D721Med (cell line): ENCODE measurements at regions not wholly inside any gene's neighbourhood (a gene's known extent, or its start where the extent isn't known, plus 50 kb on each side); places are given as distances from the start of the nearest gene placed in this dataset.
"Not testable (repeated sequence)": the region's sequence is repeated elsewhere in the genome, so short reads cannot be mapped to it uniquely, and the experiment has no call there.

ENCODE experiments used
- DNase-seq: peaks from one replicate; pipeline ENCODE4 v3.0.0; 2011; ENCODE audit warnings: low spot score; ENCODE audit not compliant: insufficient read length
- FAIRE-seq: peaks from 2 replicates; lab custom pipeline; 2011; peaks lifted over from hg19 to GRCh38; lab: Jason Lieb, UNC
- CTCF ChIP-seq: IDR thresholded peaks from 2 replicates; pipeline ENCODE4 v1.5.1; 2012; ENCODE audit warnings: mild to moderate bottlenecking, control low read depth; ENCODE audit not compliant: insufficient read depth; ENCODE audit errors: missing control alignments

DNA sequence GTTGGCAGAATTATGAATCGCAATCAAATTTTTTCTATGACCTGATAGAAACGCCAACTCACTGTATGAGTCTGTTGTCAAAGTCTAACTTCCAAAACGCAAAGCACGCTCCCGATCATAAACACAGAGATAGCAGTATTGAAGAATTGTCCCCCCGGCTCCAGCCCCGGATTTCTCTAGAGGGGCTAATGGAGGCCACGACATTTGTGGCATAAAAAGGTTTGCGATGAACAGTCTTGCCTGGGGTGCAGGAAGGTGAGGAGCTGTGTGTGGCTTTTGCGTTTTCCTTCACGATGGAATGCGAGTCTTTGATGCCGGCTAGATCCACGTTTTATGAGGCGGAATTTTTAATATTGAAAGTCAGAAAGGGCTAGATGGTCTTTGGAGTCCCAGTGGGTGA is 183.0 kb downstream of the CRLF2 start:
- no peak for FAIRE-seq

GRCh38 chrX:1027680-1028079 is 184.8 kb downstream of the CRLF2 start:
- no peak for DNase-seq
- no peak for FAIRE-seq
- no peak for TF ChIP-seq CTCF

More for the DNA sequence above, 183.0 kb downstream of the CRLF2 start:
- no peak for TF ChIP-seq CTCF
- DNase-seq = no peak

- FAIRE-seq (no peak), DNase-seq (no peak)
- TF ChIP-seq CTCF = no peak
Measured at GRCh38 chrX:1027133-1027532, 185.3 kb downstream of the CRLF2 start.

GRCh38 chrX:1026263-1027015 is 186.0 kb downstream of the CRLF2 start:
- FAIRE-seq (no peak), DNase-seq (no peak)
- TF ChIP-seq CTCF = no peak

DNA sequence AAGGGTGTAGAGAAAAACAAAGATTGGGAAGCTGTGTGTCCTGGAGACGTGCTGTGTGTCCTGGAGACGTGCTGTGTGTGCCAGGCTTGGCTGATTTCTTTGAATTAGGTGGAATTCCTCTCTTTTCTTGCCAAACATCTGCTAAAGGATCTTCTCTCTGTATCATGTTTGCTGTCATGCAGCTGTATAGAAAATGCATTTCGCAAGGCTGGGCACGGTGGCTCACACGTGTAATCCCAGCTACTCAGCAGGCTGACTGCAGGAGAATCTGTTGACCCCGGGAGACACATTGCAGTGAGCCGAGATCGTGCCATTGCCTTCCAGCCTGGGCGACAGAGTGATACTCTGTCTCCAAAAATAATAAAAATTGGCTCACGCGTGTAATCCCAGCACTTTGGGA is 187.0 kb downstream of the CRLF2 start:
- DNase-seq = no peak
- no peak for FAIRE-seq
- TF ChIP-seq CTCF = no peak

GRCh38 chrX:1023676-1024075 is 188.8 kb downstream of the CRLF2 start:
- DNase-seq = no peak
- FAIRE-seq = no peak
- no peak for TF ChIP-seq CTCF

DNA sequence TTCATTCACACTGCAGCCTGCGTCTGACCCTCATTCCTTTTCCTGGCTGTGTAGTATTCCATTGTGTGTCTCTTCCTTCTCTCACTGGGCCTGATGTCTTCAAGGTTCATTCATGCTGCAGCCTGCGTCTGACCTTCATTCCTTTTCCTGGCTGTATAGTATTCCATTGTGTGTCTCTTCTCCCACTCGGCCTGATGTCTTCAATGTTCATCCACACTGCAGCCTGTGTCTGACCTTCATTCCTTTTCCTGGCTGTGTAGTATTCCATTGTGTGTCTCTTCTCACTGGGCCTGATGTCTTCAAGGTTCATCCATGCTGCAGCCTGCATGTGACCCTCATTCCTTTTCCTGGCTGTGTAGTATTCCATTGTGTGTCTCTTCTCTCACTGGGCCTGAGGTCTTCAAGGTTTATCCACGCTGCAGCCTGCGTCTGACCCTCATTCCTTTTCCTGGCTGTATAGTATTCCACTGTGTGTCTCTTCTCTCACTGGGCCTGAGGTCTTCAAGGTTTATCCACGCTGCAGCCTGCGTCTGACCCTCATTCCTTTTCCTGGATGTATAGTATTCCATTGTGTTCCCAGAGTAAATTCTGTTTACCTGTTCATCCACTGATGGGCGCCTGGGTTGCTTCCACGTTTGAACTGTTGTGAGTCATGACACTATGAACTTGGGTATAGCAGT is 191.0 kb downstream of the CRLF2 start:
- FAIRE-seq, DNase-seq: not testable (repeated sequence)
